ENCODE measurements at regions not wholly inside any gene's neighbourhood (a gene's known extent, or its start where the extent isn't known, plus 50 kb on each side); places are given as distances from the start of the nearest gene placed in this dataset.

DNA sequence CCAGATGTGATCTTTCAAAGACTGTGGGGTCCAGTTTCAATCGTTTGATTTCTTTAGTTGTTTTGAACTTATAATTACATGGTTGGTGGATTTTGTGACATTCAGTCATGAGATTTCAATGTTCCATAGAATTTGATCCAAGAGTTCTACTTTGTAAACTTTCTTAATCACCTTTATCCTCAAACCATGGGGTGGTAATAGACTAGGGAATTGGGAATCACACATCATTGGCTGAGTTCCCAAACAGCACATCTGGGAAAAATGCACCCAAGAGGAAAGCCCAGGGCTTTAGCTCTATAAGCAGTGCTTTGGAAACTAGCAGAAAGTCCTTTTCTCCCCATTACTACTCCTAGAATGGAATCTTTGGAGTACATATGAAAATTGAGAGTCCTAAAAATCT, 177.6 kb downstream of the NNT start:
- no peak for TF ChIP-seq CTCF (IDR thresholded peaks at IDR 0.05)
- TF ChIP-seq, protein P1, sequence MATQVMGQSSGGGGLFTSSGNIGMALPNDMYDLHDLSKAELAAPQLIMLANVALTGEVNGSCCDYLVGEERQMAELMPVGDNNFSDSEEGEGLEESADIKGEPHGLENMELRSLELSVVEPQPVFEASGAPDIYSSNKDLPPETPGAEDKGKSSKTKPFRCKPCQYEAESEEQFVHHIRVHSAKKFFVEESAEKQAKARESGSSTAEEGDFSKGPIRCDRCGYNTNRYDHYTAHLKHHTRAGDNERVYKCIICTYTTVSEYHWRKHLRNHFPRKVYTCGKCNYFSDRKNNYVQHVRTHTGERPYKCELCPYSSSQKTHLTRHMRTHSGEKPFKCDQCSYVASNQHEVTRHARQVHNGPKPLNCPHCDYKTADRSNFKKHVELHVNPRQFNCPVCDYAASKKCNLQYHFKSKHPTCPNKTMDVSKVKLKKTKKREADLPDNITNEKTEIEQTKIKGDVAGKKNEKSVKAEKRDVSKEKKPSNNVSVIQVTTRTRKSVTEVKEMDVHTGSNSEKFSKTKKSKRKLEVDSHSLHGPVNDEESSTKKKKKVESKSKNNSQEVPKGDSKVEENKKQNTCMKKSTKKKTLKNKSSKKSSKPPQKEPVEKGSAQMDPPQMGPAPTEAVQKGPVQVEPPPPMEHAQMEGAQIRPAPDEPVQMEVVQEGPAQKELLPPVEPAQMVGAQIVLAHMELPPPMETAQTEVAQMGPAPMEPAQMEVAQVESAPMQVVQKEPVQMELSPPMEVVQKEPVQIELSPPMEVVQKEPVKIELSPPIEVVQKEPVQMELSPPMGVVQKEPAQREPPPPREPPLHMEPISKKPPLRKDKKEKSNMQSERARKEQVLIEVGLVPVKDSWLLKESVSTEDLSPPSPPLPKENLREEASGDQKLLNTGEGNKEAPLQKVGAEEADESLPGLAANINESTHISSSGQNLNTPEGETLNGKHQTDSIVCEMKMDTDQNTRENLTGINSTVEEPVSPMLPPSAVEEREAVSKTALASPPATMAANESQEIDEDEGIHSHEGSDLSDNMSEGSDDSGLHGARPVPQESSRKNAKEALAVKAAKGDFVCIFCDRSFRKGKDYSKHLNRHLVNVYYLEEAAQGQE (IDR thresholded peaks at IDR 0.05; ENCODE audit: insufficient read depth in 1 of 2, low read depth in 2 of 2, low read length in 1 of 2) = no peak
- no peak for TF ChIP-seq POLR2AphosphoS5 (IDR thresholded peaks at IDR 0.05; ENCODE audit: low read depth, low read length)
- TF ChIP-seq TCF7L2 (IDR thresholded peaks at IDR 0.05; ENCODE audit: low read depth, low read length) = no peak
